Motor neuron (in vitro differentiated cells): ENCODE measurements at regions not wholly inside any gene's neighbourhood (a gene's known extent, or its start where the extent isn't known, plus 50 kb on each side); places are given as distances from the start of the nearest gene placed in this dataset.
"Not testable (repeated sequence)": the region's sequence is repeated elsewhere in the genome, so short reads cannot be mapped to it uniquely, and the experiment has no call there.

Experiments
- ATAC-seq, 8 experiments: fragments of 200-7000 bp; cut with Tn5 transposase; replicated peaks in 6 of 8; 2 replicates each; pipeline ENCODE4 v1.8.0; 2021; ENCODE audit warnings: mild to moderate bottlenecking in 8 of 8, moderate library complexity in 8 of 8
- H3K27ac ChIP-seq, 2 donors: fragments of 250-450 bp; sonication (Bioruptor Pico); 2 replicates each; pipeline ENCODE4 v1.9.0; 2021; ENCODE audit warnings: antibody characterized with exemption in 2 of 2, mild to moderate bottlenecking in 2 of 2, moderate library complexity in 1 of 2
- H3K4me1 ChIP-seq, 2 donors: fragments of 250-450 bp; sonication (Bioruptor Pico); replicated peaks in 1 of 2; 2 replicates each; pipeline ENCODE4 v1.6.1; 2021; ENCODE audit warnings: antibody characterized with exemption in 2 of 2, mild to moderate bottlenecking in 2 of 2, moderate library complexity in 1 of 2
- H3K4me3 ChIP-seq, 5 donors: fragments of 250-450 bp; sonication (Bioruptor Pico); 2 replicates each; pipeline ENCODE4 v1.9.0; 2021; ENCODE audit warnings: antibody characterized with exemption in 5 of 5, mild to moderate bottlenecking in 5 of 5, moderate library complexity in 4 of 5
- WGBS, 10 experiments: fragments of 450-650 bp; shearing (Covaris generic); methylation state at CpG; one replicate each; pipeline ENCODE4 v1.0.0; 2022; 5-methylcytosine and 5-hydroxymethylcytosine counted together
- in situ Hi-C, 9 experiments: fragments of 400-800 bp; cut with MboI; loops; one replicate each; pipeline ENCODE4 v1.15.0; 2021; ENCODE audit warnings: low sequenced_read_pairs in 9 of 9, low pct_unique_long_range_greater_than_20kb in 2 of 9; ENCODE audit not compliant: unreplicated experiment in 9 of 9

DNA sequence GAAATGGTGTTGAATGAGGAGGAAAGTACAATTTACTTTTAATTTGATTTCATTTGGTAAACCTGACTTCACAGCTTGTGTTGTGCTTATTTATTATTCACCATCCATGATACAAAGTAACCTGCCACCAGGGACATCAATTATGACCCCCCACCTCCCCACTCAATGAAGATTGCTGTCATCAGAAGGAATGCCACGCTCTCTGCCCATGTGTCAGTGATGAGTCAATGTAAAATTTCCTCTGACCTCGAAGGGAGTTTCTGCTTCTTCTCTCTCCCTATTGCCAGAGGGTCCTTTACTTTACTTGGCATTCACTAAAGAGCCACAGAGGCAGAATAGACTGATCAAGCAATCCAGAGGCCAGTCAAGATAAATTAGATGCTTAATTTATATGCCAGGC is 759.7 kb downstream of the CDH11 start:
- 0 to 78% (median 20%) methylated on average over 1 to 2 of the region's 2 CpGs; no CpG with 5 or more reads in 3 of the 10 experiments for WGBS, 10 experiments
- H3K4me3 ChIP-seq, result no peak overlapping the region
- ATAC-seq, result peak in 3 of 8 experiments; percentile 29 to 64 (median 31)
- peaks cover 0 to 15% of the 10 kb centered on the region in 2 donors for H3K4me1 ChIP-seq
- in situ Hi-C loops, result no loop called here
- H3K27ac ChIP-seq, result no peak overlapping the region

DNA sequence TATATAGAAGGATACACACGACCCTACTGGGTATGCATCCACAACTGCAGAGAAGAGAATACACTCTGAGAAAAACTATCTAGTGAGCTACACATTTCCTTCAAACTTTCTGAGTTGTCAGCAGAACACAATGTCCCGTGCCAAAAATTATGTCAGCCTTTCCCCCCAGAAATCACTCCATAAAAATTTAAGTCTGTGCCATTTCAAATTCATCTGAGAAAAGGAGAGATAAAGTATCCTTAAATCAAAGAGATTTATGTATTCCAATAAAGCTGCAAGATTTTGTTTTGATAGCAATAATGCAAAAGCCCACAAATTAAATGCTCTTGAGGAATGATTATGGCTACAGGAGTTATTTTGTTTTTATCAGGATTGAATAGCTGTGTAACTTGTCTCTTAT is 760.1 kb downstream of the CDH11 start:
- ATAC-seq, result no peak
- 0 to 100% (median 68%) methylated on average over 1 to 2 of the region's 2 CpGs for WGBS, 10 experiments
- Histone ChIP-seq H3K4me1 (peaks cover 0 to 15% of the 10 kb centered on the region in 2 donors), H3K4me3 (no peak overlapping the region), H3K27ac (no peak overlapping the region)
- in situ Hi-C loops, result no loop called here

DNA sequence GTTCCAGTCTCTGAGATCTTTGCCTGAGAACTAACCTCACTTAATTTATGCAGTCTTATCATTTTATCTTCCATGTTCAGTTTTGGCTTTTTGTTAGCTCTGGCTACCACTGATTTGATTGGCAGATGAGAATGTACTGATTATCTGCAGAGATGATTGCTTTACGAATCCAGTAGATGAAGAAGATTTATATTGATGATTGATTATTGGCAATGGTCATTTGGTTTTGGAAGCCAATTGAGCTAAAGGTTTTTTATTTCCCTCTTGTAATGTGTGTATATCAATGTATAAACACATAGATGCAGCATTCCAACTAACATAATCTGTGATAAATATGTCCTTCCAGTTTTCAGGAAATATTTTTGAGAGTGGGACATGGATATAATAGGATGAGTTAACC is 763.6 kb downstream of the CDH11 start:
- 70 to 100% (median 89%) methylated on average over 1 of the region's 1 CpG; no CpG with 5 or more reads in 3 of the 10 experiments for WGBS, 10 experiments
- H3K4me1 ChIP-seq, result peaks cover 0 to 15% of the 10 kb centered on the region in 2 donors
- ATAC-seq, result no peak
- in situ Hi-C loops, result no loop called here
- no peak overlapping the region for H3K27ac ChIP-seq
- H3K4me3 ChIP-seq, result no peak overlapping the region

DNA sequence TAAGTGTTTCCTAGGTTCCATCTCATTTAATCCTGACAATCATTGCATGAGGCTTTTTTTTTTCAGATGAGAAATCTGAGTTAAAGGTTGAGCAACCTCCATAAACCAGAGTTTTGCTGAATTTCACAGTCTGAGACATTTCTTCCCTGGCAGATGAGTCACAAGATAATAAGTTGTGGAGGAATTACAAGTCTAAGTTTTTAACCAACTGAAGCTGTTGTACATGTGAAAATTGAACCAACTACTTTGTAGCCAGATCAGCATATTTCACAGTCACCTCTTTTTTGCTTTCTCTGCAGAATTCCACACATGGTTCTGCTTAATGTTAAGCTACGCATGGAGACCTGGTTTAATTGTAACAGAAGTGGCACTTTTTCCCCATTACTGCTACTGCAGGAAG is 765.6 kb downstream of the CDH11 start:
- Histone ChIP-seq H3K4me3 (no peak overlapping the region), H3K27ac (no peak overlapping the region), H3K4me1 (peaks cover 0 to under 1% of the 10 kb centered on the region in 2 donors)
- in situ Hi-C loops, result no loop called here
- ATAC-seq, result peak in 2 of 8 experiments; percentile 79 to 95
- 0 to 100% (median 92%) methylated on average over 1 of the region's 1 CpG; no CpG with 5 or more reads in 5 of the 10 experiments for WGBS, 10 experiments

DNA sequence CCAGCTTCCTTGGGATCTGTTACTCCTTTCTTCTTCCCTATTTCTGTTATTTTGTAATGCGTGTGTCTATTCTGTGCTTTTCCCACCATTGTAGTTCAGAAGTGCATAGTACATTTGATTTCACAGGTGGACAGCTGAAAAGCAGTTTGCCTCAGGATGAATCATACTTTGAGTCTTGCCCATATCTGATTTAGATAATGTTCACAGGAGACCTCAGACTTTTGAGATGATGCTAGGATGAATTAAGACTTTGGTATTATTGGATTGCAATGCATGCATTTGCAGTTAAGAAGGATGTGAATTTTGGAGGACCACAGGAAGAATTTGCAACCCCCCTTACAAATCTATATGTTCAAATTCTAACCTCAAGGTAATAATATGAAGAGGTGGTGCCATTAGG is 769.6 kb downstream of the CDH11 start:
- Histone ChIP-seq H3K4me3 (no peak overlapping the region), H3K27ac (no peak overlapping the region), H3K4me1 (no peaks in the 10 kb centered on the region)
- in situ Hi-C loops, result no loop called here
- WGBS, 10 experiments, result 86 to 100% (median 100%) methylated on average over 1 of the region's 1 CpG; no CpG with 5 or more reads in 5 of the 10 experiments
- ATAC-seq, result no peak

DNA sequence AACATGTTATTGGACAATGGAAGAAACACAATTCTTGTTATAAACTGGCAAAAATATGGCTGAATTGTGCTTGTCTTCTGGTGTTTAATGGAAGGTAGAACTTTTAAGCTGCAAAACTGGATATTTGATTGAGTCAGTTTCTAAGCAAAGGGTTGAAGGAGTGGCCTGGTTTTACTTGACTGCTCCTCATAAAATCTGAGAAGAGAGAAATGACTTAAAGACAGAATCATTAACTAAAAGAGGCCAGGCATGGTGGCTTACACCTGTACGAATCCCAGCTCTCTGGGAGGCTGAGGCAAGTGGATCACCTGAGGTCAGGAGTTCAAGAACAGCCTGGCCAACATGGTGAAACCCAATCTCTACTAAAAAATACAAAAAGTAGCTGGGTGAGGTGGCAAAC is 770.7 kb downstream of the CDH11 start:
- ATAC-seq, result no peak
- in situ Hi-C loops, result no loop called here
- 71 to 100% (median 85%) methylated on average over 1 of the region's 1 CpG; no CpG with 5 or more reads in 4 of the 10 experiments for WGBS, 10 experiments
- Histone ChIP-seq H3K4me1 (no peaks in the 10 kb centered on the region), H3K27ac (no peak overlapping the region), H3K4me3 (no peak overlapping the region)

DNA sequence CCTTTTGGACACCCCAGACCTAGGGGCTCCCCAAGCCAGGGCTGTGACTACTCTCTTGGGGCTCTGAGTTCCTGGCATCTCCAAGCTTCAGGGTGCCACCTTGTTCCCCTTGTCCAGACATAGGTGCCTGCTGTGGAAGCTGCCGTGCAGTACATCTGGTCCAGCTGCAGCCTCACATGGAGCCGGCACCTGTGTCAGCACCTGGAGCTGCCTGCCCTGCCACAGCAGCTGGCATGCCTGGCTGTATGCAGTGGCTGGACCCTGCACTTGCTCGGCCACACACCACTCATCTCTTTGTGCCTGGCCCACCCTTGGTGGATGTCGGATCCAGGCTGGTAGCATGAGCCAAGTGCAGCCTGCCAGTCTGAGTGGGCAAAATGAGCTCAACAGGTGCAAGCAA is 775.8 kb downstream of the CDH11 start:
- 54 to 100% (median 77%) methylated on average over 1 to 2 of the region's 4 CpGs; no CpG with 5 or more reads in 7 of the 10 experiments for whole genome bisulfite sequencing, 10 experiments
- in situ Hi-C loops, result no loop called here
- ATAC-seq, result no peak
- Histone ChIP-seq H3K4me3 (no peak overlapping the region), H3K27ac (no peak overlapping the region), H3K4me1 (no peaks in the 10 kb centered on the region)

DNA sequence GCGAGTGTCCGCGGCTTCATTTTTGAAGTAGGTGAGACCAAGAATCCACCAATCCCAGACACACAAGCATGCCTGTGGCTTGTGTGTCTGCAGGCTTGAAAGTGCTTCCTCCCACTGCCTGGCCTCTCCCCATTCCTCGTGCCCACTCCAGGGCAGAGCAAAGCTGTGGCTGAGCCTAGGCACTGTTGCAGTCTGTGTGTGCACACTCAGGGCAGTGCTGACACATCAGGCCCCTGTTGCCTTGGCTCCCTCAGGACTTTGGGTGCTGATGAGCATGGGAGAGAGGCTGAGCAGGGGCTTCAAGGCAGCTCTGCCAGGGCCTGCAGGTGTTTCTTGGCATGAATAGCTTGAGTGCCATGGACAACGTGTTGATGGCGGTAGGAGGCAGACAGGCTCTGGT is 776.7 kb downstream of the CDH11 start:
- in situ Hi-C loops, result no loop called here
- no peak for ATAC-seq
- Histone ChIP-seq H3K4me3 (no peak overlapping the region), H3K4me1 (no peaks in the 10 kb centered on the region), H3K27ac (no peak overlapping the region)
- 33 to 93% (median 75%) methylated on average over 1 to 3 of the region's 6 CpGs; no CpG with 5 or more reads in 4 of the 10 experiments for WGBS, 10 experiments

DNA sequence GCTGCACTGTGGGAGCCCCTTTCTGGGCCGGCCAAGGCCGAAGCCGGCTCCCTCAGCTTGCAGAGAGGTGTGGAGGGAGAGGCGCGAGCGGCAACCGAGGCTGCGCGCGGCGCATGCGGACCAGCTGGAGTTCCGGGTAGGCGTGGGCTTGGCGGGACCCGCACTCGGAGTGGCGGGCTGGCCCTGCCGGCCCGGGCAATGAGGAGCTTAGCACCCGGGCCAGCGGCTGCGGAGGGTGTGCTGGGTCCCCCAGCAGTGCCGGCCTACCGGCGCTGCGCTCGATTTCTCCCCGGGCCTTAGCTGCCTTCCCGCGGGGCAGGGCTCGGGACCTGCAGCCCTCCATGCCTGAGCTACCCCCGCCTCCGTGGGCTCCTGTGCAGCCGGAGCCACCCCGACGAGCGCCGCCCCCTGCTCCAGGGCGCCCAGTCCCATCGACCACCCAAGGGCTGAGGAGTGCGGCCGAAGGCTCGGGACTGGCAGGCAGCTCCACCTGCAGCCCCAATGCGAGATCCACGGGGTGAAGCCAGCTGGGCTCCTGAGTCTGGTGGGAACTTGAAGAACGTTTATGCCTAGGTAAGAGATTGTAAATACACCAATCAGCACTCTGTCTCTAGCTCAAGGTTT is 777.9 kb downstream of the CDH11 start:
- WGBS, 10 experiments, result 38 to 100% methylated on average over 1 to 2 of the region's 47 CpGs; no CpG with 5 or more reads in 8 of the 10 experiments
- H3K27ac ChIP-seq, ATAC-seq, in situ Hi-C loops, H3K4me3 ChIP-seq, H3K4me1 ChIP-seq: not testable (repeated sequence)

DNA sequence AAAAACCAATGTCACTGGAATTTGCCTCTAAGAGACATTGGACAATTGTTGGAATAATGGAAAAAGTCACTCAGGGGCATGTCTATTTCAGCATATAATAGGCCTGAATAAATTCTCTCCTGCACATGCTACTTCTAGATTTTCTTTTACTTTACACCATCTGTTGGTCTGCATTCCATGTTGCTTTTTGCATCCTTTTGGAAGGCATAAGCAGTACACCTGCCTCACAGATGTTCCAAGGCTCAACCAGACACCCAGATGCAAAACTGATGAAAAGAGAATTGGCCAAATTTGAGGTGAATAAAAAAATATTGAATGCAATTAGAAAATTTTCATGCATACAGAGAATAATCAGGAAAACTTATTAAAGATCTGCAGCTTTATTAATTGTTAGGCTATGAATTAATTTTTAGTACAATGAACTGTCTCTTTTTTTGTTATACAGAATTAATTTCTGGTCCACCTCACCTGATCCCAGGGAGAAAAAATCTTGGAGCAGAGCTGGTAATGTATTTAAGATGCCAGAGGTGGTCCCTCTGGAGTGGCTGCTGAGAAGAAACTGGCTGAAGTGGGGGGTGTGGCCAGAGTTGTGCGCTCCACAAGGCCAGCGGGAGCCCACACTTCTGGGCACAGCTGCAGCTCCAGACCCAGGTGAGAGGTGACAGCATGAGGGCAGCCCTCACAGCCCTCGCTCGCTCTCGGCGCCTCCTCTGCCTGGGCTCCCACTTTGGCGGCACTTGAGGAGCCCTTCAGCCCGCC is 778.6 kb downstream of the CDH11 start:
- WGBS, 10 experiments, result 100% methylated on average over 1 of the region's 8 CpGs; no CpG with 5 or more reads in 9 of the 10 experiments
- H3K4me3 ChIP-seq, result no peak overlapping the region
- ATAC-seq, result no peak
- in situ Hi-C loops, result no loop called here
- no peaks in the 10 kb centered on the region for H3K4me1 ChIP-seq
- H3K27ac ChIP-seq, result no peak overlapping the region

DNA sequence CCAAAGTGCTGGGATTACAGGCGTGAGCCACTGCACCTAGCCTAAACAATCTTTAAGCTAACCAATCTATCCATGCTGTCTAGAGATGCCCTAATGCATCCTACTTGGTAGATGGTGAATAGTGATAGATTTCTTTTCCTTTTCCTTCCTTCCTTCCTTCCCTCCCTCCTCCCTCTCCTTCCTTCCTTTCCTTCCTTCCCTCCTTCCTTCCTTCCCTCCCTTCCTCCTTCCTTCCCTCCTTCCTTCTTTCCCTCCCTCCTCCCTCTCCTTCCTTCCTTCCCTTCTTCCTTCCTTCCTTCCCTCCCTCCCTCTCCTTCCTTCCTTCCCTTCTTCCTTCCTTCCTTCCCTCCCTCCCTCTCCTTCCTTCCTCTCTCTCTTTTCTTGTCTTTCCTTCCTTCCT is 780.5 kb downstream of the CDH11 start:
- H3K4me3 ChIP-seq, in situ Hi-C loops, H3K27ac ChIP-seq, ATAC-seq, H3K4me1 ChIP-seq: not testable (repeated sequence)
- 50% methylated on average over 1 of the region's 1 CpG; no CpG with 5 or more reads in 9 of the 10 experiments for WGBS, 10 experiments

DNA sequence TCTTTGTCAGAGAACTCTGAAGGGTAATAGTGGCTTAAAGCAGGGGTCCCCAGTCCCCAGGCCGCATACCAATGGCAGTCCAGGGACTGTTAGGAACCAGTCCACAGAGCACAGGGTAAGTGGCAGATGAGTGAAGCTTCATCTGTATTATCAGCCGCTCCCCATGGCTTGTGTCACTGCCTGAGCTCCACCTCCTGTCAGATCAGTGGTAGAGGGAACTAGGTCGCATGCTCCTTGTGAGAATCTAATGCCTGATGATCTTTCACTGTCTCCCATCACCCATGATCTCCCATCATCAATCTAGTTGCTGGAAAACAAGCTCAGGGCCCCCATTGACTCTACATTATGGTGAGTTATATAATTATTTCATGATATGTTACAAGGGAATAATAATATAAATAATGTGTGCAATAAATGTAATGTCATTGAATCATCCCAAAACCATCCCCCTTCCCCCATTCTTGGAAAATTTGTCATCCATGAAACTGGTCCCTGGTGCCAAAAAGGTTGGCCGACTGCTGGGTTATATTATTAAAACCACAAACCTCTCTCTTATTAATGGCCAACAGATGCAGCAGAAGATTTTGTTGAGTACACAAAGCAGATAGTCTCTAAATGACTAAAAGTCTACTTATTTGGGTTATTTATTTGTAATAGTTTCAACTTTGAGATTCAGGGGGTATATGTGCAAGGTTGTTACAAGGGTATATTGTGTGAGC is 782.7 kb downstream of the CDH11 start:
- Histone ChIP-seq H3K27ac (no peak overlapping the region), H3K4me3 (no peak overlapping the region), H3K4me1 (no peaks in the 10 kb centered on the region)
- ATAC-seq, result no peak
- 0 to 93% (median 65%) methylated on average over 1 to 3 of the region's 4 CpGs; no CpG with 5 or more reads in 2 of the 10 experiments for WGBS, 10 experiments
- in situ Hi-C loops, result no loop called here

DNA sequence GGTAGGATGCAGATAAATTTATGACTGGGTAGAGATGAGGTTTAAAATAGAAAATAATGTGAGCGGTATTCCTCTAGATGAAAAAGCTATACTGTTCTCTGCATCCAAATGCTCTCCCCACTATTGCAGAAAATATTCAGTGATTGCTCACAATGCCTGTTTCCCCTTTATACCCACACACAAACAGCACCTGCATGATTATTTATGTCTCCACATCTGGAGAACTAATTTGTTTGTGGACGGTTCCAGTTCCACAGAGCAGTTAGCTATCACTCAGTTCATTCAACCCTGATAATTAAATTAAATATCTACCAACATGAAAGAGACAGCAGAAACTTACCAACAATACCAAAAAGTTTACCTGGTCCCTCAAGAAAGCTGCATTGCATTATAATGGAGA is 800.0 kb downstream of the CDH11 start:
- Histone ChIP-seq H3K4me1 (no peaks in the 10 kb centered on the region), H3K27ac (no peak overlapping the region), H3K4me3 (no peak overlapping the region)
- 56 to 100% (median 92%) methylated on average over 1 to 2 of the region's 2 CpGs; no CpG with 5 or more reads in 2 of the 10 experiments for WGBS, 10 experiments
- in situ Hi-C loops, result no loop called here
- ATAC-seq, result no peak
